M059J (cell line): ENCODE measurements at regions not wholly inside any gene's neighbourhood (a gene's known extent, or its start where the extent isn't known, plus 50 kb on each side); places are given as distances from the start of the nearest gene placed in this dataset.

ENCODE experiments used
- DNase-seq: peaks from one replicate; pipeline ENCODE4 v3.0.0-alpha.2; 2012; ENCODE audit warnings: low read depth

- no peak for DNase-seq
Measured at GRCh38 chr2:217625557-217626169, 377.1 kb downstream of the TNS1 start.

- DNase-seq = no peak
Measured at GRCh38 chr2:217623281-217623912, 379.4 kb downstream of the TNS1 start.

- peak; percentile 62 for DNase-seq
Measured at GRCh38 chr2:217622205-217623060, 380.4 kb downstream of the TNS1 start.

GRCh38 chr2:217621391-217621801, 381.4 kb downstream of the TNS1 start:
- DNase-seq = no peak

DNA sequence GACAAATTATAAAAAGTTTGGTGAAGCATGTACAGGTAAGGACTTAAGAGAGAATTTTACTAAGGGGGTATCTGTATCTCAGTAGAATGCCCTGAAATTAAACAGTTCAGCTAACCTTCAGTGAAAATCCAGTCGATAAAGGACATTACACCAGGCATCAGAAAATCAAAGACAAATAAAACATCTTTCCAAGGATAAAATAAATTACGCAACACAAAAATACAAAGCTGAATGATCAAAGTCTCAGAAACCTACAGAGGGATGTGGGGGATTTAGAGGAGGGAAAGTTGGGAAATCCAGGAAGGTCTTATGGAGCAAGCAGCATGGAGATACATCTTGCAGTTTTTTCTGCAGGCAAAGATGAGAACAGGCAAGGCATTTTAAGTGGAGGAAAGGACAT, 384.1 kb downstream of the TNS1 start:
- DNase-seq = no peak

- DNase-seq = no peak
Measured at GRCh38 chr2:217617616-217618022, 385.2 kb downstream of the TNS1 start.

DNA sequence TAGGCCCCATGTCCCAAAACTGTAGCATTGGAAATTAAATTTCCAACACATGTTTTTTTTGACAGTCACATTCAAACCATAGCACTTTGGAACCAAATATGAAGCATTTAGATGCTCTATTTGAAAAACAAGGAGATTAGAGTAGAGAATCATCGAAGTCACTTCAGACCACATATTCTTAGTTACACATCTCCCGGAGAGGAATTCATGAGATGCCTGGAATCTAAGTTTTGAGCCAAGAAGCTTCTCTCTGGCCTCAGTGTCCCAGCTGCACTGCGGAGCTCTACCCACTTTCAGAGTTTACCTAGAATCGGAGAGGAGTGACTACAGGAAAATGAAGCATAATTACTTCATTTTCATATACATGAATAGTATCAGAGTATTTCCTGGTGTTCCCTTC, 385.9 kb downstream of the TNS1 start:
- no peak for DNase-seq

- DNase-seq = no peak
Measured at GRCh38 chr2:217615171-217615570, 387.6 kb downstream of the TNS1 start.

GRCh38 chr2:217614498-217614897, 388.3 kb downstream of the TNS1 start:
- DNase-seq = no peak

DNA sequence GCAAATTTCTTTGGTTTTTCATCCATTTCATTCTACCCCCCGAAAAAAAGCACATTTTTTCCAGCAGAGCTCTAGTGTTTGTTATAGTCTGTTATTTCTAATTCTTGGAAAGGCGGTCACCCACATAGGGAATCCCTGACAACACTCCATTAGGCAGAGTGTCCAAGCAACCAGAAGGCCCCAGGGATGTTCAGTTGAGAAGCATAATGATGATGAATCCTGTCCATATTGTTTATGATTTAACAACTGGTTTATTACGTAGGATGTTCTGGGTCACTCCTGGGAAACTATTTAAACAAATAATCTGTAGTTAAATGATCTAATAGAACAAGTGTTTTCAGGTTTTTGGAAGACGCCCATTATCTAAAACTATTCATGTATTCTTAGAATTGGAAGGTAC, 388.7 kb downstream of the TNS1 start:
- no peak for DNase-seq

DNA sequence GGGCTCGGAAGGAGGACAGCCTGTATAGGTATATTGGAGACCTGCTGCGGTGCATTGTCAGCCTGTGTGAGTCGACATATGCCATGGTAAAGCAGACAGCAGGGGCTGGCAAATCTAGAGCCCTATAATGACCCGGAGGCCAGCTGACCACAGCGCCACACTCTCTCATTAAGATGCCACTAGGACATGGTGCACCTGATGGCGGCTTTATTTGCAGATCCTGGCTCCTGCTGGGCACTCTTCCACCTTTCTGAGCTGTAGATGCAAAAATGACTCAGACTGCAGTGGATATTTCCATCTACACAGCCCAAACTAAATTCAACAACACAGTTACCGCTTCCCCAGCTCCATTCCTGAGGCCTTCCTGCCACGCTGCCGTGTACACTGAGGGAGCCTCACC, 389.9 kb downstream of the TNS1 start:
- DNase-seq = no peak

- DNase-seq = no peak
Measured at GRCh38 chr2:217612211-217612610, 390.6 kb downstream of the TNS1 start.

- DNase-seq = no peak
Measured at GRCh38 chr2:217611626-217612127, 391.1 kb downstream of the TNS1 start.

GRCh38 chr2:217611056-217611455, 391.7 kb downstream of the TNS1 start:
- no peak for DNase-seq

DNA sequence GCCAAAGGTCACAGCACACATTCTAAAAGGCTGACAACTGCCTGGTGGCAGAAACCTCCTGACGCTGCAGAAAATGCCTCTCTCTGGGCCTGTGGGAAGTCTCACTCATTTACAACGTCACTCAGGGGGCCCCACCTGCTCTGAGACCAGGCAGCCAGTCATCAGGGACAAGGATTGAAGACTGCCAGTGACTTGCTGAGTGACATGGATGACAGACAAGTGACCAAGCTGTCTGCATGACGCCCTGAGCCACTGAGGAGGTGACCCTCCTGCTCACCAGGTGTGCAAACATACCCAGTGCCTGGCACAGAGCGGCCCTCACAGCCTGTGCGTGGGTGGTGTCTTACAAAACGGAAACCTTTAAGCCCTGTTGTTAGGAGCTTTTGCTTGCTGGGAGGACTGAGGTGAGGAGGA, 392.4 kb downstream of the TNS1 start:
- DNase-seq = no peak

- no peak for DNase-seq
Measured at GRCh38 chr2:217609952-217610351, 392.8 kb downstream of the TNS1 start.

DNA sequence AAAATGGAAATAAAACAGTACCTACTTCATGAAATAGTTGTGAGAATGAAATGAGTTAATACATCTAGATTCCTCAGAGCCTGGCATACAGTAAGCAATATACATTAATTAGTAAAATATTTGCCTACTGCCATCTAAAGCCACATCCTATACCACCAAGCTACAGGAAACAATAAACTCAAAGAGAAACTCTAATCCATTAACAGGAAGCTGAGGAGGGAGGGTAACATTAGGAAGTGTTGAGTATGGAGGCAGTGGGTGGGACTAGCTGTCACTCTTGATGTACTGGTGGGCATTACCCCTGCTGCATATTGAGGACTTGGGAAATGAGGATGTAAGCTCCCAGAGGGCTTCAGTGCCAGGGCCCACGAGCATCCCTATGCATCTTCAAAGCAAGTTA, 396.5 kb downstream of the TNS1 start:
- DNase-seq = no peak

DNA sequence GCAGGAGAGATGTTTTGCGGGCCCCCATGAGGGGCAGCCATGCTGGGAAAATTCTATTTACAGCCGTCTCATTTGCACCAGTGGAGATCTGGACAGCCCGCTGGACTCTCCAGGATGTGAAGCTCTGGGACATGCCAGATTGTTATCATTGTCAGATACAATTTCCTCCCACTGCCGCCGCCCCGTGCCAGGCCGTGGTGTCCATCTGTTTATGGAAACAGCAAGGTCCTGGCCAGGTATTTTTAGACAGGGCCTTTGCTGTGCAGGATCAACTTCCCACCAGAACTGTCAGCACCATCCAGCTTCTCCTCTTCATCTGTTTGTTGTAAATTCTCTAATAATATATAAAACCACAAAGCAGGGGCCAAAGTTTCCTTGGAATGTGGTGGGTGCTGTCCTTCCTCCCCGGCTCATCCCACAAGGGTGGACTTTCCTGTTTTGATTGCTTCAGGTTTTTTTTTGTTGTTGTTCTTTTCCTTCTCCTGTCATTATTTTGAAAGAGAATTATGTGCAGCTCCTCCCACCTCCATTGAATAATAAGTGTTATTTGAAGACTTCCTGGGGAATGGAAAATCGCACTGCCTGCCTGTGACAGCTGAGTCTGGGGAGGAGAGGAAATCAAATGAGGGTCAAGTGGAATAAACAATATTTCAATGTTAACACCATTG, 398.1 kb downstream of the TNS1 start:
- no peak for DNase-seq

DNA sequence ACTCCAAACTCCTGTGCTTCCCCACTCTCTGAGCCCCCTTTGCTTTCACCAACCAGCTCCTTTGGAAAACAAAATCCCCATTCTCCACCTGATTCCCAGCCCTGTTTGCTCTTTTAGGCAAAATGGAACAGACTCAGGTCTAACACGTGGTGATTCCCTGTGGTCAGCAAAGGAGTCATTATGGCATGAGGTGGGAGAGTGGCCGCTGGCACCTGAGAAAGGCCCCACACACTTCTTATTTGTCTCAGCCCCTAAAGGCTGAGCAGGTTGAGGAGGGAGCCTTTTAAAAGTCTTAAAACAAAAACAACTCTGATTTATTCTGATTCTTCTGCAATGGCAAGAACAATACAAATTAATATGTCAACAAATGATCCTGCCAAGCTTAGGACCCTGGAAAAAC, 401.2 kb downstream of the TNS1 start:
- no peak for DNase-seq

DNA sequence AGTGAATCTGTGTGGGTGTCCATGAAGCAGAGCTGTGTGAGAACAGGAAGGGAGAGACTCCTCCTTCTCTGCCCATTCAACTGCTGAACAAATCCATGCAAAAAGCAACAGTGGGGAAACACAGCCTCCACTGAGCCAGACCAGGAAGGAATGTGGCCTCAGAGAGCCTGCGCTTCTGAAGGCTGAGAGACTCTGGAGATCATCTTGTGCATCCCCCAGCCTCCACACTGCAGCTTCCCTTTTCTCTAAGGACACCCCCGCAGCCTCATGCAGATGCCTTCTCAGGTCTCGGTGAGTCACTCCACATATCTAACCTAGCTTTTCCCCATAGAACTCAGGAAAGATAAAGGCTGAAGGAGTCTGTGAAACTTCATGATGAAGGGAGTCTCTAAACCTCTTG, 402.9 kb downstream of the TNS1 start:
- no peak for DNase-seq

DNA sequence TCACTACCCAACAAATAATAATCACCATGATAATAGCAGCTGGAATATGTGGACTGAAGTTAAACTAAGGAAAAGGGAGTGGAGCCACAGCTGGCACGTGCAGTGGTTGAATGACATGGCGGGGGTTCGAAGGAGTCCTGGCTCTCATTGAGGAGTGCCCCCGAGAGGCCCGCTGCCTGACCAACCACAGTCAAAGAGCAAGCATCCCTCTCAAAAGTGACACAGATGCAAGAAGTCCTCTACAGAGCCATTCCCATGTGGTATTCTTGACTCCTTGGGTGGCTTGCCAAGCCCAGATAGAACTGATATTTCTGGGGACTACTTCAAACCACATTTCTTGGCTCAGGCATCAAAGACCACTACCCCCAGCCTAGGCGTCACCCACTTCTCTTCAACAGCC, 405.1 kb downstream of the TNS1 start:
- DNase-seq = no peak

- DNase-seq = no peak
Measured at GRCh38 chr2:217597145-217597544, 405.6 kb downstream of the TNS1 start.
